ENCODE measurements at regions not wholly inside any gene's neighbourhood (a gene's known extent, or its start where the extent isn't known, plus 50 kb on each side); places are given as distances from the start of the nearest gene placed in this dataset.

GRCh38 chr11:11010624-11011127 is 152.8 kb upstream of the ZBED5 start:
- ChIA-PET POLR2A (interaction anchor here (0.7 kb wide), 1 partner anchor 104 kb away, joined by 3 read pairs; no protein-coding TSS in a partner anchor), CTCF (interaction anchor here (0.6 to 1.6 kb wide), 11 partner anchors 9 to 791 kb away, joined by 3 to 12 read pairs (median 4); no protein-coding TSS in a partner anchor)
- no peak for DNase-seq (ENCODE audit: low read depth)
- TF ChIP-seq CTCF (IDR thresholded peaks at IDR 0.05; ENCODE audit: insufficient read depth, low read depth, low read length), result peak; percentile 24
- no peak overlapping the region for H3K4me3 ChIP-seq (ENCODE audit: low read depth, low read length)
- no peaks in the 10 kb centered on the region for H3K36me3 ChIP-seq (ENCODE audit: control insufficient read depth, insufficient read depth, low read length)
- peaks cover 16% of the 10 kb centered on the region for H3K27me3 ChIP-seq (ENCODE audit: control insufficient read depth, insufficient read depth, low read length)

GRCh38 chr11:11009179-11009578 is 151.3 kb upstream of the ZBED5 start:
- no peak for TF ChIP-seq CTCF (IDR thresholded peaks at IDR 0.05; ENCODE audit: insufficient read depth, low read depth, low read length)
- Histone ChIP-seq H3K4me3 (ENCODE audit: low read depth, low read length) (no peak overlapping the region), H3K27me3 (ENCODE audit: control insufficient read depth, insufficient read depth, low read length) (peaks cover 16% of the 10 kb centered on the region), H3K36me3 (ENCODE audit: control insufficient read depth, insufficient read depth, low read length) (no peaks in the 10 kb centered on the region)
- DNase-seq (ENCODE audit: low read depth), result no peak
- ChIA-PET CTCF (interaction anchor here (1.1 to 1.6 kb wide), 4 partner anchors 8 to 779 kb away, joined by 3 to 4 read pairs (median 4); no protein-coding TSS in a partner anchor), POLR2A (no interaction called here)

GRCh38 chr11:11004069-11004468 is 146.2 kb upstream of the ZBED5 start:
- no peak for DNase-seq (ENCODE audit: low read depth)
- TF ChIP-seq CTCF (IDR thresholded peaks at IDR 0.05; ENCODE audit: insufficient read depth, low read depth, low read length), result no peak
- POLR2A ChIA-PET, result no interaction called here
- Histone ChIP-seq H3K4me3 (ENCODE audit: low read depth, low read length) (no peak overlapping the region), H3K27me3 (ENCODE audit: control insufficient read depth, insufficient read depth, low read length) (peaks cover 14% of the 10 kb centered on the region), H3K36me3 (ENCODE audit: control insufficient read depth, insufficient read depth, low read length) (no peaks in the 10 kb centered on the region)
- CTCF ChIA-PET, result interaction anchor here (0.9 to 1.0 kb wide), 2 partner anchors 24 to 155 kb away, joined by 3 to 5 read pairs; no protein-coding TSS in a partner anchor

GRCh38 chr11:11003226-11003625 is 145.4 kb upstream of the ZBED5 start:
- Histone ChIP-seq H3K27me3 (ENCODE audit: control insufficient read depth, insufficient read depth, low read length) (peaks cover 13% of the 10 kb centered on the region), H3K36me3 (ENCODE audit: control insufficient read depth, insufficient read depth, low read length) (no peaks in the 10 kb centered on the region), H3K4me3 (ENCODE audit: low read depth, low read length) (no peak overlapping the region)
- ChIA-PET CTCF (interaction anchor here (0.9 to 1.0 kb wide), 2 partner anchors 25 to 154 kb away, joined by 3 to 5 read pairs; no protein-coding TSS in a partner anchor), POLR2A (no interaction called here)
- no peak for DNase-seq (ENCODE audit: low read depth)
- TF ChIP-seq CTCF (IDR thresholded peaks at IDR 0.05; ENCODE audit: insufficient read depth, low read depth, low read length), result no peak

- ChIA-PET POLR2A (no interaction called here), CTCF (interaction anchor here (0.9 to 1.0 kb wide), 3 partner anchors 9 to 67 kb away, joined by 3 to 4 read pairs (median 3); no protein-coding TSS in a partner anchor)
- no peak overlapping the region for H3K4me3 ChIP-seq (ENCODE audit: low read depth, low read length)
- DNase-seq (ENCODE audit: low read depth), result no peak
- H3K36me3 ChIP-seq (ENCODE audit: control insufficient read depth, insufficient read depth, low read length), result no peaks in the 10 kb centered on the region
- TF ChIP-seq CTCF (IDR thresholded peaks at IDR 0.05; ENCODE audit: insufficient read depth, low read depth, low read length), result no peak
- peaks cover 13% of the 10 kb centered on the region for H3K27me3 ChIP-seq (ENCODE audit: control insufficient read depth, insufficient read depth, low read length)
Observed at GRCh38 chr11:11000579-11001283, 142.9 kb upstream of the ZBED5 start.

All from BJ (cell line).